ENCODE measurements at regions not wholly inside any gene's neighbourhood (a gene's known extent, or its start where the extent isn't known, plus 50 kb on each side); places are given as distances from the start of the nearest gene placed in this dataset.

DNA sequence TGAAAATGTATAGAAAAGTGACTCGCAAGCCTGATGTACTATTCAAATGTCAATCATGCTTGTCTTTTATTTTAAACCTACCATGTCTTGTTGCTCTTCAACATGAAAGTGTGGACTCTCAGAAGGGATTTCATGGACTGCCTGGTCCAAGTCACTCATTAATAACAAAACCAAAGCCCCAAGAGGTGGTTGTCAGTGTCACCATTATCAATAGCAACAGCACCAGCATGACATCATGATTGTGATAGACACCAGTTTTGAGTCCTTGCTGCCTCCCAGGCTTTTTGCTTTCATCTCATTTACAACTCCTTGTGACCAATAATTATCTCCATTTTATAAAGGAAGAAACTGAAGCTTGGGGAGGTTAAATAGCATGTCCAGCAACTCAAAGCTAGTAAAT lies 112.0 kb upstream of the TMPO start:
- DNase-seq (ENCODE audit: low spot score), result no peak

DNA sequence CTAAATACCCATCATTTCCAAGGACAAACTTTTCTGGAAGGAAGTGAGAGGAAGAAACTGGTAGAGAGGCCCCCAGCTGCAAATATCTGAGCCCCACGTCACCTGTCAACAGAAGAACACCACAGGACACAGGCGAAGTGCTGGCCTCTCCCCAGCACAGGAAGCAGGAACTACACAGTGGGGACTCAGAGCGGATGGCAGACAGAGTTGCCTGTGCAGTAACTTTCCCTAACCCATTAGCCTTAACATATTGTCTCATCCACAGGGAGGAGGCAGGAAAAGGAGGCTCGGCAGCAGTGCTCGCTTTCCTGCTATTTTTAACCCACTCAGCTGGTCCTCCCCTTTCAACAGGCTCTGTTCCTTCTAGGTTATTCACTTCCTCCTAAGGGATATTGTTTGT lies 111.5 kb upstream of the TMPO start:
- DNase-seq (ENCODE audit: low spot score), result no peak

DNA sequence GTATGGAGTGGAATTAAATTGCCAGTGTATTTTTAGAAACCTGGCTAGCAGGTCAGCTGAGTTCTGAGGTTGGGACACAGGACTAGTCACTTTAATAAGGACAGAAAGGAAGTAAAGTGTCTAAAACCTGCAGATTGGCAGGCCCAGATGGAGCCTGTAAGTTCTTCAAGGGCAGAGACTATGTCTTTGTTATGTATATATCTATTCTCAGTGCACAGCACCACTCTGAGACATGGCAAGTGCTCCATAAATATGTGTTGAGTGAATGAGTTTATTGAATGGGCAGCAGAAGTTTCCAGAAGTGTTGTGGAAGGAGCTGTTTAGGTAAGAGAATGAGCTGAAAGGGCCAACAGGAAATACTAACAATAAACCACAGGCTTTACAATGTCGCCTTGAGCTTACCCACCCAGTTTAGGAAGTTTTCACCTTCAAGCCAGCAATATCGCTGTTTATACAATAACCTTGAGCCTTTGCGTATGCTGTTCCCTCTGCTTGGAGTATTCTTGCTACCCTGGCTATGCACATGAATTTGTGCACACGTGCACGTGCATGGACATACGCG lies 109.5 kb upstream of the TMPO start:
- DNase-seq (ENCODE audit: low spot score), result no peak

DNA sequence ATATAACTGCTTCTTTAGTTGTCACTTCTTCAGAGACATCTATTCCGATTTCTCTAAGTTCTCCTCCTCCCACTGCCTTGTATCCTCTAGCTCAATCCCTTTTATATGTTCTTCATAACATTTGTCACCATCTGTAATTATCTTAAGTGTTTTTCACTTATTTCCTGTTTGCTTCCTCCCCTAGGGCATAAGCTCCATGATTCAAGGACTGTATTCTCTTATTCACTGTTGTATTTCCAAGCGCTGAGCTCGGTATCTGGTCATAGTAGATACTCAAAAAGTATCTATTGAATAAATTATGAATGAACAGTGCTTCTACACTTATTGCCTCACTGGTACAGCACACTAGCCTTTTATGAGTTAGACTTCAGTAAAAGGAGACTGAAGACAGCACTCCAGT lies 109.0 kb upstream of the TMPO start:
- peak; percentile 81 for DNase-seq (ENCODE audit: low spot score)

DNA sequence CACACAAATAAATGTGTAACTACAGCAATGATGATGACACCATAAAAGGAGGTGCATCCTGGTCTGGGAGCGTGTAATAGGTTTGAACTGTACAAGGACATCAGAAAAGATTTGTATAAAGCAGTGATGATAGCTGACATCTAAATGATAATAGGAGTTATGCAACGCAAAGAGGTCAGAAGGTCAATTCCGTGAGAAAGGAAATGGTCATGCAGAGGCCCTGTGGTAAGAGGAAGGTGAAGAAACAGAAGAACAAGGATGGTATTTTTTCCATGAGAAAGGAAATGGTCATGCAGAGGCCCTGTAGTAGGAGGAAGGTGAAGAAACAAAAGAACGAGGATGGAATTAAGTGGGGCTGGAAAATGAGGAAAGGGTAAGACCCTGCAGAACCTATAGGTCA lies 106.7 kb upstream of the TMPO start:
- DNase-seq (ENCODE audit: low spot score), result no peak

DNA sequence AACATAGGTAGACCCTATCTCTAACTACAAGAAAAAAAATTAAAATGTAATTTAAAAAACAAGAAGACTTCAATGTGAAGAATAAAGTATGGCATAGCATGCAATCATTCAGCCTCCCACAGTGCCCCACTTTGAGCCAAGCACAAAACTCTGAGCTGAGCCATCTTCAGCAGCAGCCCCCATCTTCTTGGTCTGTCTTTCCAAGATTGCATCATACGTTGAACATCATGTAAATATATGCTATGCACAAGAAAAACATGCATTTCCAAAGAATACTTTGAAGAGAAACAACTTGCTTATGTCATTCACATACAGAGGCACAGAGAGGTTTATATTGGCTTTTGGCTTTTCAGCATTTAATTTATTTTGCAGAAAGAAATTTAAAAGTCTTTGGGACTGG lies 105.8 kb upstream of the TMPO start:
- DNase-seq (ENCODE audit: low spot score), result no peak

DNA sequence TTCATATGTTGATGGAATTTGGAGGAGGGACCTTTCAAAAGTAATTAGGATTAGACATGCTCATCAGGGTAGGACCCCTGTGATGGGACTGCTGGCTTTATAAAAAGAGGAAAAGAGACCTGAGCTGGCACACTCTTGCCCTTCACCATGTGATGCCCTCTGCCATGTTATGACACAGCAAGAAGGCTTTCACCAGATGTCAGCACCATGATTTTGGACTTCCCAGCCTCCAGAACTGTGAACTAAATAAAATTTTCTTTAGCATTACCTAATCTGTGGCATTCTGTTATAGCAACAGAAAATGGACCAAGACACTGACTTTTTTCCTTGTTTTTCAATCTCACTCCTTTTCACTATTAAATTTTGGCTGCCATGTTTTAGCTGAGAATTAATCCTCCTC lies 105.0 kb upstream of the TMPO start:
- DNase-seq (ENCODE audit: low spot score), result no peak

DNA sequence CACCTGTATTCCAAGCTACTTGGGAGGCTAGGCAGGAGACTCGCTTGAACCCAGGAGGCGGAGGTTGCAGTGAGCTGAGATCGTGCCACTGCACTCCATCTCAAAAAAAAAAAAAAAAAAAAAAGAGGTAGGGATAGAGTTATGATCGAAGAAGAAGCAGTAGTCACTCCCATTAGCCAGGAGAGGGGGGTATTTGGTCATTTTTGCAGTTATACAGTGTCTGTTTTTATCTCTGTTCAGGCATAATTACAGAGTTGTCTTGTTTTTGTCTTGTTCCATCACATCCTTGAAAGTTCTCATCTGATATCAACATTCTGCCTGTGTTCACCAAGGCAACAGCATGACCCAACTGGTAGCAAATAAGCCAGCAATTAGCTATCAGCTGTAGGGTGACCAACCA lies 98.5 kb upstream of the TMPO start:
- peak; percentile 54 for DNase-seq (ENCODE audit: low spot score)

DNA sequence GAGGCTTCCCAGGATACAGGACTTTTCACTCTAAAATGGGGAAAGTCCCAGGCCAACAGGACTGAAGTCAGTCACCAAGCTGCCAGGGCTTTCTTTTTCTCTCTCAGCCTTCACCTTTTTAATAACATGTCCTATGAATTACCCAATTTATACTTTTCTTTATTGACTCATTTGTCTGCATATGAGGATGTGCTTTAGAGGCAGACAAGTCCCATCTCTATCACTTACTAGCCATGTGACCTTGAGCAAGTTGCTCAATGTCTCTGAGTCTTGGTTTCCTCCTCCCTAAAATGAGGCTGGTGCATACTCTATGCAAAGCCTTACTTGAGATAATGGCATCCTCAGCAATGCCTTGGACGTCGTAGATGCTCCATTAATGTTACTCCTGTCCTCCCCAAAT lies 98.1 kb upstream of the TMPO start:
- DNase-seq (ENCODE audit: low spot score), result no peak

DNA sequence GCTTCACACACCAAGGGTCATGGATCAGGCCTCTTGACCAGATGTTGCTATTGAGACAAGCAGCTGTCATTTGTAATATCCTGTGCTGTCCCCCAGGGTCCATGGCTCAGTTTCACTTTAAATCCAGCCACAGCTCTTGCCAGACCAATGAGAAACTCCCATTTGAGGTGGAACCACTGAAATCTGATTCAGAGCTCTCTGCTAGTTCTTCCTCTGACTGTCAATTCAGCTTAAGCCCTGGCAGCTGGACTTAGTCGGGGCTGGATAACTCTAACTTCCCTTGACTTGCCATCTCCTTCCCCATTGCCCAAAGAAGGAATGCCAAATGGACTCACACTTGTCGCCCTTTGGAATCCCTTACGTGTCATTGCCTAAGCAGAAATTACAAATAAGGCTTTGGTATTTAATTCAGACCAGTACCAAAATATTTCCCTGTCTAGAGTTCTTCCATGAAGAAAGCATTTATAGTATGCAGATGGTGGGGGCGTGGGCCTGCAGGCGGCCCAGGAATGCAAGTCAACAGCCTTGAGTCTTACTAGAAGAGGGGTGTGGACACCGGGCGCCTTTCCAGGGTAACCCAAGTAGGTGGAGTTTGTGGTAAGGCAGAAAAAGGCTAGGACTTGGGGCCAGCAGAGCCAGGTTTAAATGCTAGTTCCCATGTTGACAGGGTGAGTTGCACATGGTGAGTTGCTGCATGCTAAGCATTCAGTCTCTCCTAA lies 96.9 kb upstream of the TMPO start:
- peak; percentile 65 for DNase-seq (ENCODE audit: low spot score)

DNA sequence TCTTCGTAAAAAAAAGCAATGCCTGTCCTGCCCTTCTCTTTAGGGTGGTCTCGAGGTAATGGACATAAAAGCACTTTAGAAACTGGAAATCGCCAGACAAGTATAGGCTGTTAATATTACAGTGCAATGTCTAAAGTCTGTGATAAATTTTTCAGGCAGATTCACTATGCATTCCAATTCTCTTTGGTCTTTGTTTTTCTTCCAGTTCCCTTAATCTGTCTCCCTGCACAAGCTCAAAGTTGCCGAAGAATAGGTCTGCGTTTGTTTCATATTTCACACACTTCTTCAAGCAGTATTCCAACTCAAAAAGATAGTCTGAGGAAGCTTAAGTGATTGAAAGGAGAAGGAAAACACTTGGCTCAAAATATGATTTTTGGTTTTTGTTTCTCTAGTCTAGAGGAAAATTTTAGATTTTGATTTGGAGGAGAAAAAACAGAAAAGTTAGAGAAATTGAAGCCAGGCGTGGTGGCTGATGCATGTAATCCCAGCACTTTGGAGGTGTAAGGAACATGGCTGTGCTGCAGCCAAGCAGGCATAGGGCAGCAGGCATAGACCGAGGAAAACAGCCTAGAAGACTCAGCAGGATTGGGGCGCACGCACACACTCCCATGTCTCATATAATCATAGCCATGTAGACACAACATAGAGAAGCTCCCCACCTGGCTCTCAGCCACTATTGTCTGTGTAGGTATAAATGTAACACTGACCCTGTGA lies 96.2 kb upstream of the TMPO start:
- no peak for DNase-seq (ENCODE audit: low spot score)

DNA sequence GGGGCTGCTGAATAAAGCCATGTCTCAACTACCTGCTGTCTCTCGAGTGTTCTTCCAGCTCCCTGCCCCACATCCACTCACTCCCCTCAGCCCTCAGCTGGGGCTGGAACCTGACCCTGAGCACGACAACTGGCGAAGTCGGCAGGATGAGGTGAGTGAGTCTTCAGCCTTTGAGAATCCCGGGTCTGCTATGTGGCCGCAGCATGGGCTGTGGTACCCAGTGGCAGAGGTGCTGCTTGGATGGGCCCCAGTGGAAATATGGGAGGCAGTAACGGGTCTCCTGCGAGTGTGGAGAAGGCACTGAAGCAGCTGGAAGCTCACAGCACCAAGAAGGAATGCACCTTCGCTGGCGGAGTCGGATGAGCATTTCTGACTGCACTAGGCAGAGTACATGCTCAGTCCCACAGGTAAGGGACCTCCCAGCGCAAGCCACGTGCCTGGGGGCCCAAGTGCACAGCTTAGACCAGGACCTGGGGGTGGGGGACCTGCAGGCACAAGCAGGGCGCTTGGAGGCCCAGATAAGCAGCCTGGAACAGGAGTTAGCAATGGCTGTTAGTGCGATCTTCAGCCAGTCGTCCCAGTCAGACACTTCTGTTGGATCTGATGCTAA lies 95.5 kb upstream of the TMPO start:
- DNase-seq (ENCODE audit: low spot score), result no peak

DNA sequence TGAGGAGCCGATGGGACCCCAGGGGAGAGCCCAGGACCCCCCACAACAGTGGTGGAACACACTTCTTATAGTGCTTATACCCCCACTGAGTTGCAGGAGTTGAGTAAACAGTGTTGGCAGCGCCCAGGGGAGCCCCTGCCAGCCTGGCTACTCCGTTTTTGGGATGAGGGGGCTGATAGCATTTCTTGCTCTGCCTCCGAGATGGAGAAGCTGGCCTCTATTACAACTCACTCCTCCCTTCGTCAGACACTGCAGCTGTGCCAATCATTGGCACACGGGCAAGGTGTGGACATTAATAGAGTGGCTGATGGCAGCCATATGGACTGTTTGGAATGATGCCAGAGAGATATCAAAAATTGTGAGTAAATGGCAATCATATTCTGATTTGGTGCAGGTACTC lies 94.9 kb upstream of the TMPO start:
- DNase-seq (ENCODE audit: low spot score), result no peak

DNA sequence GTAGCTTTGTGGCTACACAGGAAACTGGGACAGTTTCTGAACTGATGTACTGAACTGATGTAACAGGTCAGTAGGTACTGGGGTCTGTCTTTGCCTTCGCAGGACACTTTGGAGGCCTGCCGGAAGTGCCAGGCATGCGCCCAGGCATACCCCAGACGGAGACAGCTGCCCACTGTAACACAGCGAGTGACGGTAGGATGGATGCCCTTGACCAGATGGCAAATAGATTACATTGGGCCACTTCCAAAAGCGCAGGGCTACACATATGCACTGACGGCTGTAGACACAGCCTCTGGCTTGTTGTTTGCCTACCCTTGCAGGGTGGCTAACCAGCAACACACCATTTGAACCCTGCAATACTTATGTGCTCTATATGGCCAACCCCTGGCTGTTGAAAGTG lies 94.1 kb upstream of the TMPO start:
- DNase-seq (ENCODE audit: low spot score), result no peak

DNA sequence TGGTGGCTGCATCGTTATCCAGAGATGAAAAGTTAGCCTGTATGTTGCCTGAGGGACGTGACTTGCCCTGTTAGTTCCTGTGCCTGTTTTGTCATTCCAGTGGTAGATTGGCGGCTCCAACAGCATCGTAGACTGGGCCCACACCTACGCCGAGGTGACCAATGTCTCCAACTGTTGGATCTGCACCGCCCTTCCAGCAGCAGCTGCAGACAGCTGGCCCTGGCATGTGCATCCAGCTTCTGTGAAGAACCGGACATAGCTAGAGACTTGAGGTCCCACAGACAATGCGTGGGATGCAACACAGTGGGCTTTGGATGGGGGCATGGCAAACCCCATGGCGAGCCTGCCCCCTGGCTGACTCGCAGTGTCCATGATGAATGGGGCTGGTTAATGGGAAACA lies 93.0 kb upstream of the TMPO start:
- DNase-seq (ENCODE audit: low spot score), result no peak

DNA sequence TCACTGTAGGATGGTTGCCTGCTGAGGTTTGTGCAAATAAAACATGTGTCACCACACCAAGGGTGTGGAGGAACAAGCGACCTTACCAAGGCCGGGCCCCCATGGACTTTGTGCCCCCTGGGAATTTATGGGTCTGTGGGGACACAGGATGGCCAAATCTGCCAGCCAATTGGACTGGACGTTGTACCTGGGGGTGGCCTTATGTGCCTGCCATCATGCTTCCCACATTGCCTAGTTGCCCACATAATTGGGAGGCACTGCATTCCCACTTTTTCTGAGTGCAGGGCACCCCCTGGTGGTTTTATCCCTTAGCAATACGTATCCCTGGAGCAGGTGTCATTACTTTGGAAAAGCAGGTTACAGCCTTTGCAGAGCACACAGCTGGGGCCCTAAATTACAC lies 92.6 kb upstream of the TMPO start:
- no peak for DNase-seq (ENCODE audit: low spot score)

DNA sequence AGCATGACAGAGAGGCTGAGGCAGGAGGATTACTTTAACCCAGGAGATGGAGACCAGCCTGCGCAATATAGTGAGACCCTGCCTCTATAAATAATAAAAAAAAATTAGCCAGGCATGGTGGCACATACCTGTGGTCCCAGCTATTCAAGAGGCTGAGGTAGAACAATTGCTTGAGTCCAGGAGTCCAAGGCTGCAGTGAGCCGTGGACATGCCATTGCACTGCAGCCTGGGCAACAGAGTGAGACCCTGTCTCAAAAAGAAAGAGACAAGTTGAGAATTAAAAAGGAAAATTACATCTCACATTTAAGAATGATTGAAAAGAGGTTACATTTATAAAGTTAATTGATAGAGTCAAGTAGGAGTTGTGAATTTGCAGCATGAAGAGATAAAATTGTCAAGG lies 91.4 kb upstream of the TMPO start:
- no peak for DNase-seq (ENCODE audit: low spot score)

DNA sequence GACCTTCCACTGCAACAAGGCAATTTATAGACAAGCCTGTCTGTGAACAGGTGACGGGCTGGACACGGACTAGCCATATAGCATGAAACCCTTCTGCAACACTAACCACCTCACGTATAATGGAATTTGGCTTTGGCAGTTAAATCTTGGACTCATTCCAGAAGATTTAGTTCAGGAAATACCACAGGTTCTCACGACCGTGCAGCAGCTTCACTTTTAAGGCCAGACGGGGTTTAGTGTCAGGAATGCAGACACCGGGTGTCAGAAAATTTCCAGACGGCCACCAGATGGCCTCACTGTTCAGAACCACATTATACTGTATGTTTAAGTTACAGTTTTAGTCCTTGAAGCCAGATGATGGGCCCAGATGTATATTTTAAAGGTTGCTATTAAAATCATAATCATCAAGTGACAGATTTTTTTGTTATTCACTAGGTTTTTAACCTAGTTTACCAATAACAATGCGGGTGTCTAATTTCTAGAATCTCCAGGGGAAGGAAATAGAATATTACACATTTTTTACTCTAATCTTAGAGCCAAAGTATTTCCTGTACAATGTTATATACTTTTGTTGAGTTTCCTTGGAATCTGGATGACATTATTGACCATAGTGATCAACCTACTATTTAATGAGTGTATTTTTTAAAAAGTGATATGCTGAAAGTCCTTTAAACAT lies 90.5 kb upstream of the TMPO start:
- peak; percentile 65 for DNase-seq (ENCODE audit: low spot score)

DNA sequence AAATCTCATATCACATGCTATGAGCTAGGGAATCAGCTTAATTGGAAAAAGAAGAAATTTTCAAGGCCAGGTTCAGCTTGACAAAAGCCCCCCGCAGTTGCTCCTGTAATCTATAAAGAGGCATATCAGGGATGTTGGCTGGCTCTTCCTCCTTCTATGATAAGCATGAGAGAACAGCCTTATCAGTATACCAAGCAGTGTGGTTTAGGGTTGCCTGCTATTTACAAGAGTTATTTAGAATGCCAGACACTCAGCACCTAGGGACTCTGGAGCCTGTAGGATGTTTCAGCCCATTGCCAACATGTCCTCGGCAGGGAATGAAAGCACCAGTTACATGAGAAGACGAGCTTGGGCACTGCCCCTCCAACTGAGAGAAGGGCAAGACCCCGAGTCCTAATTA lies 89.5 kb upstream of the TMPO start:
- DNase-seq (ENCODE audit: low spot score), result no peak

DNA sequence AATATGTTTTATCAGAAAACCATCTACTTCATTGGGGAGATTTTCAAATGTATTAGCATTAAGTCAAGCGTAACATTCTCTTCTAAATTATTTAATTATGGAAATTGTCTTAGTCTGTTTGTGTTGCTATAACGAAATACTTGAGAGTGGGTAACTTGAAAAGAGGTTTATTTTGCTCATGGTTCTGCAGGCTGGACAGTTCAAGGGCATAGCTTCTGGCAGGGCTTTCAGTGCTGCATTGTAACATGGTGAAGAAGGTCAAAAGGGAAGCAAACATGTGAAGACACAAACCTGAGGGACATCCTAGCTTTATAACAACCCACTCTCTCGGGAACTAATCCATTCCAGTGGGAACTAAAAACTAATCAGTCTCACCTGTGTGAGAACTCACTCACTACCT lies 84.3 kb upstream of the TMPO start:
- no peak for DNase-seq (ENCODE audit: low spot score)

DNA sequence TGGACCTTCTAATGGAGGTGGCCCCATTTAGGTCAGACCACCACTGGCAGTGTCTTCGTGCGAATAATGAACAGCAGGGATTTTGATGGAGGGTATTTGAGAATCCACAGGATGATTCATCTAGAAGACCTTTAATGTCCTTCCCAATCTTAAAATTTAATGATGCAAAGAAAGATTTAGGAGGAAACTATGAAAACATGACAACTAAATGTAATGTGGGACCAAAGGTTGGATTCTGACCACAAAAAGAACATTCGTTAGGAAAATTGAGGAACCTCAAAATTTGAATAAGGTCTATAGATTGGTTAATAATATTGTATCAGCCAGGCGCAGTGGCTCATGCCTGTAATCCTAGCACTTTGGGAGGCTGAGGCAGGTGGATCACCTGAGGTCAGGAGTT lies 78.2 kb upstream of the TMPO start:
- DNase-seq (ENCODE audit: low spot score), result no peak

DNA sequence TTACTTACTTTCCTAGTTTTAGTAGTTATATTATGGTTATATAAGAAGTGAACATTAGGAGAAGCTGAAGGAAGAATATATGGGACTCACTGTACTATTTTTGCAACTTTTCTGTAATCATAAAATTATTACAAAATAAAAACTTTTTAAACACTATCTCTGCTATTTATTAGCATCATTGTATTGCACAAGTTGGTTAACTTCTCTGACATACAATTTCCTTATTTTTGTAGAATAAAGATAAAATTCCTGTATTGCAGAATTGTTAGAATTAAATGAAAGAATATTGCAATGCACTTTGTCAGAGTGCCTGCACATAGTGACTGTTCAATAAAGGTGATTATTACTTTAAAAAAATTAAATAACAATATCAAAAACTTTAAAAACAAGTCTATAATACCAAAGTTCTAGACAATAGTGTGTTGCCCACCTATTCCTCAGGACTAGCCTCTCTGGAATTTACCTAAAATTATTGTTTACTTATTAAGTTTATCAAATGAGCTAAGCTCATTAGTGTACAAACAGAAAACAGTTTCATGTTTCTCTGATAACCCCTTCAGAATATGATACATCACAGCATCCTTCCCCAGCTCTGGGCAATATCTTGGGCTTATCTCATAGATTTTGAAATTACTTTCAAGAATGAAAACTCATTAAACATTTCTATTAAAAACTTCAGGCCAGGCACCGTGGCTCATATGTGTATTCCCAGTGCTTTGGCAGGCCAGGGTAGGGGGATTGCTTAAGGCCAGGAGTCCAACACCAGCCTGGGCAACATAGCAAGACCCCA lies 77.4 kb upstream of the TMPO start:
- DNase-seq (ENCODE audit: low spot score), result no peak

All from COLO829 (cell line).